Hepatocyte (in vitro differentiated cells): ENCODE measurements at regions not wholly inside any gene's neighbourhood (a gene's known extent, or its start where the extent isn't known, plus 50 kb on each side); places are given as distances from the start of the nearest gene placed in this dataset.

Source experiments
- DNase-seq: peaks from one replicate; pipeline ENCODE4 v3.0.0-alpha.2; 2016; ENCODE audit warnings: low spot score
- H2AFZ ChIP-seq: fragments of 200-600 bp; sonication (generic); 2 replicates; pipeline ENCODE4 v1.6.0; 2016; ENCODE audit warnings: antibody characterized with exemption, mild to moderate bottlenecking
- H3K27ac ChIP-seq: fragments of 200-600 bp; sonication (generic); 2 replicates; pipeline ENCODE4 v1.5.1; 2016; ENCODE audit warnings: mild to moderate bottlenecking
- H3K27me3 ChIP-seq: fragments of 200-600 bp; sonication (generic); 2 replicates; pipeline ENCODE4 v1.6.1; 2016
- H3K36me3 ChIP-seq: fragments of 200-600 bp; sonication (generic); replicated peaks from 2 replicates; pipeline ENCODE4 v1.5.1; 2016; ENCODE audit warnings: low read depth; ENCODE audit not compliant: insufficient read depth
- H3K4me1 ChIP-seq: fragments of 200-600 bp; sonication (generic); 2 replicates; pipeline ENCODE4 v1.5.1; 2016; ENCODE audit warnings: mild to moderate bottlenecking, moderate library complexity; ENCODE audit not compliant: insufficient read depth
- H3K4me2 ChIP-seq: fragments of 200-600 bp; sonication (generic); 2 replicates; pipeline ENCODE4 v1.6.0; 2016
- H3K4me3 ChIP-seq: fragments of 200-600 bp; sonication (generic); 2 replicates; pipeline ENCODE4 v1.5.1; 2016; ENCODE audit warnings: mild to moderate bottlenecking
- H3K79me2 ChIP-seq: fragments of 200-600 bp; sonication (generic); 2 replicates; pipeline ENCODE4 v1.6.0; 2017; ENCODE audit warnings: mild to moderate bottlenecking
- H3K9me2 ChIP-seq: fragments of 200-600 bp; sonication (generic); replicated peaks from 2 replicates; pipeline ENCODE4 v1.6.0; 2017; ENCODE audit warnings: mild to moderate bottlenecking; ENCODE audit not compliant: insufficient read depth
- H3K9me3 ChIP-seq: fragments of 200-600 bp; sonication (generic); 2 replicates; pipeline ENCODE4 v1.5.1; 2016; ENCODE audit warnings: low read depth, mild to moderate bottlenecking
- H4K20me1 ChIP-seq: fragments of 200-600 bp; sonication (generic); 2 replicates; pipeline ENCODE4 v1.6.0; 2016; ENCODE audit warnings: mild to moderate bottlenecking; ENCODE audit not compliant: insufficient read depth, poor library complexity, severe bottlenecking
- CTCF ChIP-seq: fragments of 200-600 bp; sonication (generic); IDR thresholded peaks from 2 replicates; pipeline ENCODE4 v1.5.1; 2016; ENCODE audit warnings: antibody characterized with exemption, mild to moderate bottlenecking; ENCODE audit not compliant: poor library complexity
- EZH2 ChIP-seq: fragments of 200-600 bp; sonication (generic); IDR thresholded peaks from 2 replicates; pipeline ENCODE4 v1.6.1; 2016; ENCODE audit warnings: antibody characterized with exemption, mild to moderate bottlenecking, borderline replicate concordance
- EZH2phosphoT487 ChIP-seq: fragments of 200-600 bp; sonication (generic); IDR thresholded peaks from one replicate; pipeline ENCODE4 v1.6.1; 2018; ENCODE audit warnings: antibody characterized with exemption, mild to moderate bottlenecking, low read depth, moderate library complexity; ENCODE audit not compliant: unreplicated experiment, severe bottlenecking
- WGBS: methylation state at CpG from one replicate; pipeline ENCODE4 v1.1.6; 2016; ENCODE audit warnings: low lambda C conversion rate; ENCODE audit errors: missing lambda C conversion rate; 5-methylcytosine and 5-hydroxymethylcytosine counted together

- Histone ChIP-seq H3K4me1 (no peaks in the 10 kb centered on the region), H3K4me2 (peak overlapping the region; percentile 13), H3K27me3 (no peaks in the 10 kb centered on the region), H4K20me1 (no peaks in the 10 kb centered on the region), H2AFZ (no peak overlapping the region), H3K36me3 (no peaks in the 10 kb centered on the region), H3K4me3 (no peak overlapping the region), H3K9me3 (no peaks in the 10 kb centered on the region), H3K79me2 (no peaks in the 10 kb centered on the region), H3K9me2 (no peaks in the 10 kb centered on the region), H3K27ac (peak overlapping the region; percentile 29)
- peak; percentile 40 for DNase-seq
- WGBS, result 62% methylated on average over 6 of the region's 6 CpGs
- no peak for TF ChIP-seq EZH2
- no peak for TF ChIP-seq EZH2phosphoT487
- no peak for TF ChIP-seq CTCF
Observed at GRCh38 chr4:158051401-158052235, 121.2 kb downstream of the GASK1B start.

GRCh38 chr4:158050942-158051341 lies 121.9 kb downstream of the GASK1B start:
- H3K27me3 ChIP-seq, result no peaks in the 10 kb centered on the region
- no peak overlapping the region for H3K4me3 ChIP-seq
- DNase-seq, result no peak
- no peaks in the 10 kb centered on the region for H3K9me2 ChIP-seq
- no peak overlapping the region for H2AFZ ChIP-seq
- H3K9me3 ChIP-seq, result no peaks in the 10 kb centered on the region
- TF ChIP-seq EZH2 (no peak), EZH2phosphoT487 (no peak), CTCF (no peak)
- H3K79me2 ChIP-seq, result no peaks in the 10 kb centered on the region
- peak overlapping the region; percentile 47 for H3K27ac ChIP-seq
- H3K4me2 ChIP-seq, result peak overlapping the region; percentile 13
- no peaks in the 10 kb centered on the region for H3K36me3 ChIP-seq
- H3K4me1 ChIP-seq, result no peaks in the 10 kb centered on the region
- H4K20me1 ChIP-seq, result no peaks in the 10 kb centered on the region
- WGBS, result 84% methylated on average over 2 of the region's 2 CpGs

- Histone ChIP-seq H3K4me3 (no peak overlapping the region), H3K9me2 (no peaks in the 10 kb centered on the region), H3K79me2 (no peaks in the 10 kb centered on the region), H2AFZ (no peak overlapping the region), H3K27me3 (no peaks in the 10 kb centered on the region), H3K4me1 (no peaks in the 10 kb centered on the region), H3K4me2 (no peak overlapping the region), H3K9me3 (no peaks in the 10 kb centered on the region), H4K20me1 (no peaks in the 10 kb centered on the region), H3K27ac (no peak overlapping the region), H3K36me3 (no peaks in the 10 kb centered on the region)
- TF ChIP-seq CTCF (no peak), EZH2 (no peak)
- no peak for DNase-seq
- 79% methylated on average over 4 of the region's 4 CpGs for WGBS
Observed at GRCh38 chr4:158046345-158046744, 126.5 kb downstream of the GASK1B start.
